K562 (cell line): ENCODE measurements at regions not wholly inside any gene's neighbourhood (a gene's known extent, or its start where the extent isn't known, plus 50 kb on each side); places are given as distances from the start of the nearest gene placed in this dataset.

Experiments
- ATAC-seq: fragments of 200-7000 bp; cut with Tn5 transposase; 3 replicates; pipeline ENCODE4 v1.9.1; 2020; ENCODE audit warnings: moderate library complexity
- BruUV-seq: library from RNA; stranded (reverse); fragments of 400-500 nt; replicated peaks from 2 replicates; lab custom pipeline; 2021; lab: Mats Ljungman, UMichigan
- CTCF ChIA-PET: fragments of 300-600 bp; formaldehyde crosslinking; extraction: SDS; loops from one replicate; lab custom pipeline; 2021; ENCODE audit warnings: low intra/inter-chr PET ratio; lab: Yijun Ruan, JAX
- POLR2A ChIA-PET: fragments of 300-600, 350-650 bp; sonication (Branson Sonifier 250); formaldehyde crosslinking; extraction: SDS; loops from one replicate; lab custom pipeline; 2021; ENCODE audit warnings: antibody characterized with exemption, inconsistent platforms; lab: Yijun Ruan, JAX
- DNase-seq, 4 experiments: peaks; one replicate each; pipeline versions ENCODE4 v3.0.0 to v3.0.0-alpha.2; 2011 to 2018; ENCODE audit warnings: low spot score in 3 of 4, mixed read lengths in 3 of 4; ENCODE audit errors: extremely low read depth in 1 of 4
- FAIRE-seq: peaks from 2 replicates; lab custom pipeline; 2011; peaks lifted over from hg19 to GRCh38; lab: Jason Lieb, UNC
- H2AFZ ChIP-seq: 2 replicates; pipeline ENCODE4 v1.6.0; 2011; ENCODE audit warnings: low read depth, low read length, control low read depth, inconsistent platforms
- H3K27ac ChIP-seq: fragments of 200-600 bp; 3 replicates; pipeline ENCODE4 v1.8.0; 2011; ENCODE audit warnings: low read depth, mild to moderate bottlenecking, control low read depth, inconsistent platforms, low read length, moderate library complexity, mixed read lengths; ENCODE audit errors: extremely low read depth
- H3K27me3 ChIP-seq, 2 experiments: fragments of 300-600 bp in 1 of 2; 2 replicates in 1 of 2; 3 replicates in 1 of 2; pipeline versions ENCODE4 v1.6.0 to v1.8.0; 2011; ENCODE audit warnings: inconsistent platforms in 2 of 2, low read length in 2 of 2, mild to moderate bottlenecking in 1 of 2, mixed read lengths in 1 of 2, moderate library complexity in 1 of 2; ENCODE audit not compliant: control insufficient read depth in 2 of 2, insufficient read depth in 2 of 2
- H3K36me3 ChIP-seq: fragments of 300-600 bp; 3 replicates; pipeline ENCODE4 v1.8.0; 2011; ENCODE audit warnings: mild to moderate bottlenecking, low read length, inconsistent platforms; ENCODE audit not compliant: control insufficient read depth, insufficient read depth
- H3K4me1 ChIP-seq, 2 experiments: fragments of 200-600 bp in 1 of 2; replicated peaks in 1 of 2; 2 replicates in 1 of 2; 3 replicates in 1 of 2; pipeline versions ENCODE4 v1.5.1 to v1.8.0; 2011; ENCODE audit warnings: inconsistent platforms in 2 of 2, low read length in 2 of 2, mild to moderate bottlenecking in 1 of 2, mixed read lengths in 1 of 2, moderate library complexity in 1 of 2; ENCODE audit not compliant: control insufficient read depth in 2 of 2, insufficient read depth in 2 of 2
- H3K4me2 ChIP-seq: 2 replicates; pipeline ENCODE4 v1.6.1; 2011; ENCODE audit warnings: low read length, control low read depth, inconsistent platforms, mixed read lengths; ENCODE audit not compliant: insufficient read depth
- H3K4me3 ChIP-seq: fragments of 200-600 bp; sonication (generic), shearing (Covaris generic); 2 replicates; pipeline ENCODE4 v1.5.1; 2016; ENCODE audit warnings: control low read depth, inconsistent platforms
- H3K79me2 ChIP-seq: fragments of 200-600 bp; 3 replicates; pipeline ENCODE4 v1.8.0; 2011; ENCODE audit warnings: low read length, inconsistent platforms; ENCODE audit not compliant: control insufficient read depth, insufficient read depth
- H3K9ac ChIP-seq, 2 experiments: 2 replicates each; pipeline versions ENCODE4 v1.6.0 to v1.6.1; 2011; ENCODE audit warnings: low read depth in 2 of 2, low read length in 2 of 2, control low read depth in 1 of 2, inconsistent platforms in 1 of 2, mild to moderate bottlenecking in 1 of 2, mixed read lengths in 1 of 2; ENCODE audit not compliant: insufficient read depth in 1 of 2
- H3K9me1 ChIP-seq: one replicate; pipeline ENCODE4 v1.6.0; 2011; ENCODE audit warnings: inconsistent platforms, mild to moderate bottlenecking, low read length, moderate library complexity; ENCODE audit not compliant: control insufficient read depth, insufficient read depth
- H3K9me3 ChIP-seq: replicated peaks from 2 replicates; pipeline ENCODE4 v1.5.1; 2011; ENCODE audit warnings: low read depth, low read length, inconsistent platforms; ENCODE audit not compliant: control insufficient read depth, insufficient read depth
- H4K20me1 ChIP-seq: replicated peaks from 2 replicates; pipeline ENCODE4 v1.6.1; 2011; ENCODE audit warnings: low read length, inconsistent platforms, mixed read lengths; ENCODE audit not compliant: control insufficient read depth, insufficient read depth
- DDX20 ChIP-seq: fragments of 450-650 bp; IDR thresholded peaks from 2 replicates; pipeline ENCODE4 v1.6.1; 2016; ENCODE audit warnings: missing genetic modification characterization, low read depth, mild to moderate bottlenecking, missing compliant biosample characterization, moderate library complexity
- SRF ChIP-seq, 2 experiments: fragments of 250-450, 450-650 bp in 1 of 2; sonication (Bioruptor Pico) in 1 of 2; sonication (generic) in 1 of 2; formaldehyde crosslinking; IDR thresholded peaks; 2 replicates each; pipeline versions ENCODE4 v1.5.0 to v1.5.1; 2020 to 2022; ENCODE audit warnings: mild to moderate bottlenecking in 1 of 2, missing genetic modification reagents in 1 of 2
- ZNF316 ChIP-seq: fragments of 450-650 bp; IDR thresholded peaks from 2 replicates; pipeline ENCODE4 v1.6.1; 2016
- ZNF785 ChIP-seq: fragments of 250-450 bp; sonication (Bioruptor Pico); IDR thresholded peaks from 2 replicates; pipeline ENCODE4 v1.4.0; 2020; ENCODE audit warnings: mild to moderate bottlenecking
- WGBS: fragments of 100-300 bp; shearing (Covaris generic); methylation state at CpG from one replicate; pipeline ENCODE4 v1.1.6; 2016; ENCODE audit warnings: low coverage, mixed read lengths; ENCODE audit not compliant: insufficient coverage; ENCODE audit errors: missing lambda C conversion rate; 5-methylcytosine and 5-hydroxymethylcytosine counted together
- in situ Hi-C: fragments of 300-500 bp; cut with MboI; formaldehyde crosslinking; loops from 4 replicates; pipeline ENCODE4 v1.15.0; 2018; ENCODE audit warnings: inconsistent platforms, mixed read lengths
- intact Hi-C: fragments of 100-400 bp; cut with micrococcal nuclease; formaldehyde crosslinking; loops from 2 replicates; pipeline ENCODE4 v1.14.2; 2022
- TF ChIP-seq, protein P1 (sequence below): sonication (generic); formaldehyde crosslinking; IDR thresholded peaks from 2 replicates; pipeline ENCODE4 v1.8.1; 2023; ENCODE audit warnings: missing genetic modification reagents, mild to moderate bottlenecking, borderline replicate concordance
- TF ChIP-seq, protein P2 (sequence below): fragments of 250-450 bp; sonication (Bioruptor Pico); IDR thresholded peaks from 2 replicates; pipeline ENCODE4 v1.8.0; 2022; ENCODE audit warnings: moderate library complexity, mild to moderate bottlenecking, inconsistent platforms
- TF ChIP-seq, protein P3 (sequence below): sonication (generic); IDR thresholded peaks from 2 replicates; pipeline ENCODE4 v1.6.1; 2016
- TF ChIP-seq, protein P4 (sequence below): fragments of 250-450 bp; sonication (Bioruptor Pico); IDR thresholded peaks from 2 replicates; pipeline ENCODE4 v1.6.1; 2021; ENCODE audit warnings: mild to moderate bottlenecking
- TF ChIP-seq, protein P5 (sequence below): sonication (generic); formaldehyde crosslinking; IDR thresholded peaks from 2 replicates; pipeline ENCODE4 v1.8.1; 2022; ENCODE audit warnings: missing genetic modification reagents

DNA sequence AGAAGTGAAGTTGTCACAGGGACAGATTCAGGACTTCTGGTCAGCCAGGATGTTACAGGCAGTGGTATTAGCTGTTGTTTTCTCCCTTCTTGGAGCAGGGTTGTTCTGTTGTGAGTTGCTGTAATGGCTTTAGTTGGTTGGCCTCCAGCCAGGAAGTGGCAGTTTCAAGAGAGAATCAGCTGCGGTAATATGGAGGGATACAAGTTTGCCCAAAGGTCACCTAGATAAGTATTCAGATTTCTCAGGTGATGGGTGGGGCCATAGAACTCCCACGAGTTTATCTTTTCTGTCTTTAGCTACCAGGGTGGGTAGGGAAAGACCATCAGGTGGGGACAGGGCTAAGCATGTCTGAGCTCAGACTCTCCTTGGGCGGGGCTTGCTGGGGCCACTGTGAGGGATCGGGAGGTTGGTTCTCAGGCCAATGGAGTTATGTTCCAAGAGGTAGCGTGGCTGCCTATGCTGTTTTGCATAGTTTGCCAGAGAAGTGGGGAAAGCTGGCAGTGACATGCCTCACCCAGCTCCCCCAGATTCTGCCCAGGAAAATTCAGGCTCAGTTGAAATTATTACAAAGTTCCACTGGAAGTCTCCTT lies 640.4 kb upstream of the CHAC2 start (continued):
- TF ChIP-seq, protein P1, sequence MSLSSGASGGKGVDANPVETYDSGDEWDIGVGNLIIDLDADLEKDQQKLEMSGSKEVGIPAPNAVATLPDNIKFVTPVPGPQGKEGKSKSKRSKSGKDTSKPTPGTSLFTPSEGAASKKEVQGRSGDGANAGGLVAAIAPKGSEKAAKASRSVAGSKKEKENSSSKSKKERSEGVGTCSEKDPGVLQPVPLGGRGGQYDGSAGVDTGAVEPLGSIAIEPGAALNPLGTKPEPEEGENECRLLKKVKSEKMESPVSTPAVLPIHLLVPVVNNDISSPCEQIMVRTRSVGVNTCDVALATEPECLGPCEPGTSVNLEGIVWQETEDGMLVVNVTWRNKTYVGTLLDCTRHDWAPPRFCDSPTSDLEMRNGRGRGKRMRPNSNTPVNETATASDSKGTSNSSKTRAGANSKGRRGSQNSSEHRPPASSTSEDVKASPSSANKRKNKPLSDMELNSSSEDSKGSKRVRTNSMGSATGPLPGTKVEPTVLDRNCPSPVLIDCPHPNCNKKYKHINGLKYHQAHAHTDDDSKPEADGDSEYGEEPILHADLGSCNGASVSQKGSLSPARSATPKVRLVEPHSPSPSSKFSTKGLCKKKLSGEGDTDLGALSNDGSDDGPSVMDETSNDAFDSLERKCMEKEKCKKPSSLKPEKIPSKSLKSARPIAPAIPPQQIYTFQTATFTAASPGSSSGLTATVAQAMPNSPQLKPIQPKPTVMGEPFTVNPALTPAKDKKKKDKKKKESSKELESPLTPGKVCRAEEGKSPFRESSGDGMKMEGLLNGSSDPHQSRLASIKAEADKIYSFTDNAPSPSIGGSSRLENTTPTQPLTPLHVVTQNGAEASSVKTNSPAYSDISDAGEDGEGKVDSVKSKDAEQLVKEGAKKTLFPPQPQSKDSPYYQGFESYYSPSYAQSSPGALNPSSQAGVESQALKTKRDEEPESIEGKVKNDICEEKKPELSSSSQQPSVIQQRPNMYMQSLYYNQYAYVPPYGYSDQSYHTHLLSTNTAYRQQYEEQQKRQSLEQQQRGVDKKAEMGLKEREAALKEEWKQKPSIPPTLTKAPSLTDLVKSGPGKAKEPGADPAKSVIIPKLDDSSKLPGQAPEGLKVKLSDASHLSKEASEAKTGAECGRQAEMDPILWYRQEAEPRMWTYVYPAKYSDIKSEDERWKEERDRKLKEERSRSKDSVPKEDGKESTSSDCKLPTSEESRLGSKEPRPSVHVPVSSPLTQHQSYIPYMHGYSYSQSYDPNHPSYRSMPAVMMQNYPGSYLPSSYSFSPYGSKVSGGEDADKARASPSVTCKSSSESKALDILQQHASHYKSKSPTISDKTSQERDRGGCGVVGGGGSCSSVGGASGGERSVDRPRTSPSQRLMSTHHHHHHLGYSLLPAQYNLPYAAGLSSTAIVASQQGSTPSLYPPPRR (CRISPR knock-in tag), result no peak

DNA sequence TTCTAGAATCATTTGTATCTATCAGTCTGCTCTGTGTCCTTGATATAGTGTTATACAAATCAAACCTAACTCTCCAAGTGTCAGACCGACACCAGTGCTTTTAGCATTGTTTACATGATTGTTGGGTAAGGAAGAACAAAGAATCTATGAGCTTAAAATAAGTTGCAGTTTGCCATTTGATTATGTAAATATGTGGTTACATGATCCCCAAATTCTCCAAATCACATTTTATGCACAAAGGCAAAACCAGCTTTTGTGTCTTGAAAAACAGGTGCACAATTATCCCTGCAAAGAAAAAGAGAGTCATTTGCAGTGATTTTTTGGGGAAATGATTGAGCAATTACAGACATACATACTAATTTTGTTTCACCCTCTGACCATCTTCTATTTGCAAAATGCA lies 652.6 kb upstream of the CHAC2 start:
- no peak overlapping the region for H3K4me2 ChIP-seq
- no peak for DNase-seq
- H3K4me1 ChIP-seq, result no peaks in the 10 kb centered on the region
- no peaks in the 10 kb centered on the region for H3K27me3 ChIP-seq
- no peak overlapping the region for H3K4me3 ChIP-seq
- intact Hi-C loops, result no loop called here
- H3K79me2 ChIP-seq, result no peaks in the 10 kb centered on the region
- no peak overlapping the region for H3K27ac ChIP-seq
- in situ Hi-C loops, result no loop called here
- H2AFZ ChIP-seq, result no peak overlapping the region
- 7% methylated on average over 1 of the region's 1 CpG for WGBS
- no peaks in the 10 kb centered on the region for H4K20me1 ChIP-seq
- no peaks in the 10 kb centered on the region for H3K9me1 ChIP-seq
- ATAC-seq, result no peak
- POLR2A ChIA-PET, result no interaction called here
- BruUV-seq, result no TSS peak
- no peak overlapping the region for H3K9ac ChIP-seq
- no peaks in the 10 kb centered on the region for H3K9me3 ChIP-seq
- FAIRE-seq, result no peak
- CTCF ChIA-PET, result no interaction called here
- H3K36me3 ChIP-seq, result no peaks in the 10 kb centered on the region
- TF ChIP-seq, protein P2, sequence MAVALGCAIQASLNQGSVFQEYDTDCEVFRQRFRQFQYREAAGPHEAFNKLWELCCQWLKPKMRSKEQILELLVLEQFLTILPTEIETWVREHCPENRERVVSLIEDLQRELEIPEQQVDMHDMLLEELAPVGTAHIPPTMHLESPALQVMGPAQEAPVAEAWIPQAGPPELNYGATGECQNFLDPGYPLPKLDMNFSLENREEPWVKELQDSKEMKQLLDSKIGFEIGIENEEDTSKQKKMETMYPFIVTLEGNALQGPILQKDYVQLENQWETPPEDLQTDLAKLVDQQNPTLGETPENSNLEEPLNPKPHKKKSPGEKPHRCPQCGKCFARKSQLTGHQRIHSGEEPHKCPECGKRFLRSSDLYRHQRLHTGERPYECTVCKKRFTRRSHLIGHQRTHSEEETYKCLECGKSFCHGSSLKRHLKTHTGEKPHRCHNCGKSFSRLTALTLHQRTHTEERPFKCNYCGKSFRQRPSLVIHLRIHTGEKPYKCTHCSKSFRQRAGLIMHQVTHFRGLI (CRISPR knock-in tag), result no peak
- TF ChIP-seq ZNF785 (no peak), ZNF316 (no peak), DDX20 (no peak), SRF (CRISPR knock-in tag; IDR thresholded peaks at IDR 0.05) (no peak)
- TF ChIP-seq, protein P3, sequence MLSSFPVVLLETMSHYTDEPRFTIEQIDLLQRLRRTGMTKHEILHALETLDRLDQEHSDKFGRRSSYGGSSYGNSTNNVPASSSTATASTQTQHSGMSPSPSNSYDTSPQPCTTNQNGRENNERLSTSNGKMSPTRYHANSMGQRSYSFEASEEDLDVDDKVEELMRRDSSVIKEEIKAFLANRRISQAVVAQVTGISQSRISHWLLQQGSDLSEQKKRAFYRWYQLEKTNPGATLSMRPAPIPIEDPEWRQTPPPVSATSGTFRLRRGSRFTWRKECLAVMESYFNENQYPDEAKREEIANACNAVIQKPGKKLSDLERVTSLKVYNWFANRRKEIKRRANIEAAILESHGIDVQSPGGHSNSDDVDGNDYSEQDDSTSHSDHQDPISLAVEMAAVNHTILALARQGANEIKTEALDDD, result no peak
- TF ChIP-seq, protein P4, sequence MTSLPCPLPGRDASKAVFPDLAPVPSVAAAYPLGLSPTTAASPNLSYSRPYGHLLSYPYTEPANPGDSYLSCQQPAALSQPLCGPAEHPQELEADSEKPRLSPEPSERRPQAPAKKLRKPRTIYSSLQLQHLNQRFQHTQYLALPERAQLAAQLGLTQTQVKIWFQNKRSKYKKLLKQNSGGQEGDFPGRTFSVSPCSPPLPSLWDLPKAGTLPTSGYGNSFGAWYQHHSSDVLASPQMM, result no peak
- TF ChIP-seq, protein P5, sequence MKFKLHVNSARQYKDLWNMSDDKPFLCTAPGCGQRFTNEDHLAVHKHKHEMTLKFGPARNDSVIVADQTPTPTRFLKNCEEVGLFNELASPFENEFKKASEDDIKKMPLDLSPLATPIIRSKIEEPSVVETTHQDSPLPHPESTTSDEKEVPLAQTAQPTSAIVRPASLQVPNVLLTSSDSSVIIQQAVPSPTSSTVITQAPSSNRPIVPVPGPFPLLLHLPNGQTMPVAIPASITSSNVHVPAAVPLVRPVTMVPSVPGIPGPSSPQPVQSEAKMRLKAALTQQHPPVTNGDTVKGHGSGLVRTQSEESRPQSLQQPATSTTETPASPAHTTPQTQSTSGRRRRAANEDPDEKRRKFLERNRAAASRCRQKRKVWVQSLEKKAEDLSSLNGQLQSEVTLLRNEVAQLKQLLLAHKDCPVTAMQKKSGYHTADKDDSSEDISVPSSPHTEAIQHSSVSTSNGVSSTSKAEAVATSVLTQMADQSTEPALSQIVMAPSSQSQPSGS (CRISPR knock-in tag), result no peak
